GM12878 (cell line): ENCODE measurements at regions not wholly inside any gene's neighbourhood (a gene's known extent, or its start where the extent isn't known, plus 50 kb on each side); places are given as distances from the start of the nearest gene placed in this dataset.
"Not testable (repeated sequence)": the region's sequence is repeated elsewhere in the genome, so short reads cannot be mapped to it uniquely, and the experiment has no call there.

Experiments used
- CTCF ChIP-seq, 3 experiments: IDR thresholded peaks in 2 of 3; conservative IDR thresholded peaks in 1 of 3; 2 replicates each; pipeline ENCODE4 v1.5.1; 2011; ENCODE audit warnings: low read depth in 3 of 3, low read length in 3 of 3, mild to moderate bottlenecking in 3 of 3, control low read depth in 2 of 3, moderate library complexity in 2 of 3, inconsistent platforms in 1 of 3, mixed read lengths in 1 of 3; ENCODE audit not compliant: control insufficient read depth in 2 of 3, insufficient read depth in 1 of 3; ENCODE audit errors: extremely low read depth in 1 of 3
- EGR1 ChIP-seq, 2 experiments: IDR thresholded peaks; 1 replicate in 1 of 2; 2 replicates in 1 of 2; pipeline ENCODE4 v1.6.1; 2011 to 2012; ENCODE audit warnings: low read depth in 2 of 2, low read length in 2 of 2, borderline replicate concordance in 1 of 2, mild to moderate bottlenecking in 1 of 2, moderate library complexity in 1 of 2
- ETV6 ChIP-seq, 2 experiments: fragments of 450-650 bp in 1 of 2; IDR thresholded peaks in 1 of 2; conservative IDR thresholded peaks in 1 of 2; 2 replicates each; pipeline ENCODE4 v1.6.1; 2014; ENCODE audit warnings: antibody characterized with exemption in 1 of 2, borderline replicate concordance in 1 of 2, low read depth in 1 of 2, mild to moderate bottlenecking in 1 of 2, moderate library complexity in 1 of 2
- EZH2 ChIP-seq: IDR thresholded peaks from 2 replicates; pipeline ENCODE4 v1.6.1; 2012; ENCODE audit warnings: low read depth, mild to moderate bottlenecking, control low read depth, inconsistent platforms, low read length, borderline replicate concordance; ENCODE audit not compliant: control insufficient read depth
- FOS ChIP-seq: IDR thresholded peaks from 3 replicates; pipeline ENCODE4 v1.6.1; 2011; ENCODE audit warnings: borderline replicate concordance; ENCODE audit not compliant: insufficient read length; ENCODE audit errors: extremely low read depth
- FOXK2 ChIP-seq: fragments of 450-650 bp; IDR thresholded peaks from 2 replicates; pipeline ENCODE4 v1.6.1; 2017; ENCODE audit warnings: mild to moderate bottlenecking, moderate library complexity
- NFYB ChIP-seq: IDR thresholded peaks from 2 replicates; pipeline ENCODE4 v1.6.1; 2011; ENCODE audit warnings: low read depth, mild to moderate bottlenecking, low read length, improper control_type of control experiment, moderate library complexity; ENCODE audit not compliant: insufficient read depth
- POLR2AphosphoS5 ChIP-seq: IDR thresholded peaks from 2 replicates; pipeline ENCODE4 v1.6.1; 2011; ENCODE audit warnings: mild to moderate bottlenecking, low read length, inconsistent platforms
- RAD21 ChIP-seq: IDR thresholded peaks from 2 replicates; pipeline ENCODE4 v1.6.1; 2011; ENCODE audit warnings: mild to moderate bottlenecking, low read depth, low read length, moderate library complexity; ENCODE audit not compliant: insufficient read depth
- SIN3A ChIP-seq: IDR thresholded peaks from 2 replicates; pipeline ENCODE4 v1.6.1; 2012; ENCODE audit warnings: low read depth, low read length, improper control_type of control experiment
- SREBF1 ChIP-seq: IDR thresholded peaks from 2 replicates; pipeline ENCODE4 v1.6.1; 2012; ENCODE audit warnings: mild to moderate bottlenecking, low read length
- TARDBP ChIP-seq: IDR thresholded peaks from 2 replicates; pipeline ENCODE4 v1.6.1; 2016; ENCODE audit warnings: borderline replicate concordance
- ZNF24 ChIP-seq: fragments of 450-650 bp; IDR thresholded peaks from 2 replicates; pipeline ENCODE4 v1.6.1; 2017; ENCODE audit warnings: antibody characterized with exemption, mild to moderate bottlenecking

GRCh38 chr2:91559269-91559668 is 2867.8 kb downstream of the RPIA start:
- TF ChIP-seq FOS; POLR2AphosphoS5; CTCF (IDR thresholded peaks at IDR 0.05 in 2 of 3, conservative IDR thresholded peaks at IDR 0.05 in 1 of 3; ENCODE audit: control insufficient read depth in 2 of 3, extremely low read depth in 1 of 3, insufficient read depth in 1 of 3, low read depth in 3 of 3, low read length in 3 of 3); EGR1 (IDR thresholded peaks at IDR 0.05; ENCODE audit: borderline replicate concordance in 1 of 2, low read depth in 2 of 2, low read length in 2 of 2); RAD21; NFYB; ETV6 (conservative IDR thresholded peaks at IDR 0.05 in 1 of 2, IDR thresholded peaks at IDR 0.05 in 1 of 2; ENCODE audit: borderline replicate concordance in 1 of 2, low read depth in 1 of 2); SREBF1; ZNF24; EZH2; FOXK2; SIN3A; TARDBP: not testable (repeated sequence)
